ENCODE measurements at regions not wholly inside any gene's neighbourhood (a gene's known extent, or its start where the extent isn't known, plus 50 kb on each side); places are given as distances from the start of the nearest gene placed in this dataset.

- TF ChIP-seq, protein P1, sequence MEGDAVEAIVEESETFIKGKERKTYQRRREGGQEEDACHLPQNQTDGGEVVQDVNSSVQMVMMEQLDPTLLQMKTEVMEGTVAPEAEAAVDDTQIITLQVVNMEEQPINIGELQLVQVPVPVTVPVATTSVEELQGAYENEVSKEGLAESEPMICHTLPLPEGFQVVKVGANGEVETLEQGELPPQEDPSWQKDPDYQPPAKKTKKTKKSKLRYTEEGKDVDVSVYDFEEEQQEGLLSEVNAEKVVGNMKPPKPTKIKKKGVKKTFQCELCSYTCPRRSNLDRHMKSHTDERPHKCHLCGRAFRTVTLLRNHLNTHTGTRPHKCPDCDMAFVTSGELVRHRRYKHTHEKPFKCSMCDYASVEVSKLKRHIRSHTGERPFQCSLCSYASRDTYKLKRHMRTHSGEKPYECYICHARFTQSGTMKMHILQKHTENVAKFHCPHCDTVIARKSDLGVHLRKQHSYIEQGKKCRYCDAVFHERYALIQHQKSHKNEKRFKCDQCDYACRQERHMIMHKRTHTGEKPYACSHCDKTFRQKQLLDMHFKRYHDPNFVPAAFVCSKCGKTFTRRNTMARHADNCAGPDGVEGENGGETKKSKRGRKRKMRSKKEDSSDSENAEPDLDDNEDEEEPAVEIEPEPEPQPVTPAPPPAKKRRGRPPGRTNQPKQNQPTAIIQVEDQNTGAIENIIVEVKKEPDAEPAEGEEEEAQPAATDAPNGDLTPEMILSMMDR (IDR thresholded peaks at IDR 0.05), result no peak
- TF ChIP-seq POLR2A (IDR thresholded peaks at IDR 0.05), result no peak
Measured at GRCh38 chr9:7910426-7911020, 110.9 kb upstream of the DMAC1 start.

Data from adrenal gland (tissue), 5 donors.